Hepatocyte (in vitro differentiated cells): ENCODE measurements at regions not wholly inside any gene's neighbourhood (a gene's known extent, or its start where the extent isn't known, plus 50 kb on each side); places are given as distances from the start of the nearest gene placed in this dataset.

ENCODE experiments used
- EZH2phosphoT487 ChIP-seq: fragments of 200-600 bp; sonication (generic); IDR thresholded peaks from one replicate; pipeline ENCODE4 v1.6.1; 2018; ENCODE audit warnings: antibody characterized with exemption, mild to moderate bottlenecking, low read depth, moderate library complexity; ENCODE audit not compliant: unreplicated experiment, severe bottlenecking
- TF ChIP-seq, protein P1 (sequence below): fragments of 200-600 bp; sonication (generic); IDR thresholded peaks from 2 replicates; pipeline ENCODE4 v1.5.1; 2016; ENCODE audit warnings: antibody characterized with exemption, mild to moderate bottlenecking; ENCODE audit not compliant: poor library complexity

DNA sequence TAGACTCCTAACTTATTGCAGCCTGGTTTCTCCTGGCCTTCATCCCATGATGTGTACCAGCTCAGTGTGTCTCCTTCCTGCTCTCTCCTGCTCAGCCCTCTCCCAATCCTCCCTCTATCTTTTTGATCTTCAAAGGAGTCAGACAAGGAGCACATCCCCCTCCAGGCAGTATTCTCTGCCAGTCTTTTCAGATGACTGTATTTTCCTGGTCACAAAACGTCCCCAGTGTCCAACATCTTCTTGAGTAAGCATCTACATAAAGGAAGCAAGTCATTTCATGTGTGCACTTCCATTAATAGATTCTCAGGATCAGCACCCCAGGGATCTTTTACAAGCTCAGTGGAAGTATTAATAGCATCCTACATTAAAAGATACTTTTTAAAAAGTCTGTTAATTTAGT, 148.9 kb upstream of the THBS1 start:
- TF ChIP-seq, protein P1, sequence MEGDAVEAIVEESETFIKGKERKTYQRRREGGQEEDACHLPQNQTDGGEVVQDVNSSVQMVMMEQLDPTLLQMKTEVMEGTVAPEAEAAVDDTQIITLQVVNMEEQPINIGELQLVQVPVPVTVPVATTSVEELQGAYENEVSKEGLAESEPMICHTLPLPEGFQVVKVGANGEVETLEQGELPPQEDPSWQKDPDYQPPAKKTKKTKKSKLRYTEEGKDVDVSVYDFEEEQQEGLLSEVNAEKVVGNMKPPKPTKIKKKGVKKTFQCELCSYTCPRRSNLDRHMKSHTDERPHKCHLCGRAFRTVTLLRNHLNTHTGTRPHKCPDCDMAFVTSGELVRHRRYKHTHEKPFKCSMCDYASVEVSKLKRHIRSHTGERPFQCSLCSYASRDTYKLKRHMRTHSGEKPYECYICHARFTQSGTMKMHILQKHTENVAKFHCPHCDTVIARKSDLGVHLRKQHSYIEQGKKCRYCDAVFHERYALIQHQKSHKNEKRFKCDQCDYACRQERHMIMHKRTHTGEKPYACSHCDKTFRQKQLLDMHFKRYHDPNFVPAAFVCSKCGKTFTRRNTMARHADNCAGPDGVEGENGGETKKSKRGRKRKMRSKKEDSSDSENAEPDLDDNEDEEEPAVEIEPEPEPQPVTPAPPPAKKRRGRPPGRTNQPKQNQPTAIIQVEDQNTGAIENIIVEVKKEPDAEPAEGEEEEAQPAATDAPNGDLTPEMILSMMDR, result no peak
- TF ChIP-seq EZH2phosphoT487, result no peak
